ENCODE measurements at regions not wholly inside any gene's neighbourhood (a gene's known extent, or its start where the extent isn't known, plus 50 kb on each side); places are given as distances from the start of the nearest gene placed in this dataset.

- Histone ChIP-seq H2BK20ac (ENCODE audit: low read length) (no peak overlapping the region), H3K9me3 (ENCODE audit: insufficient read depth in 2 of 2, low read depth in 1 of 2, low read length in 1 of 2) (no peaks in the 10 kb centered on the region), H3K36me3 (ENCODE audit: control insufficient read depth in 2 of 4, insufficient read depth in 4 of 4, low read length in 3 of 4) (peaks cover 0 to 5% (median 2%) of the 10 kb centered on the region in 4 experiments; a peak in 2 of 8 replicates), H3K4me2 (ENCODE audit: insufficient read depth in 1 of 2, low read depth in 2 of 2, low read length in 2 of 2) (no peak overlapping the region), H4K8ac (ENCODE audit: extremely low read depth, insufficient read depth, low read length) (no peak overlapping the region), H3K18ac (ENCODE audit: extremely low read depth, low read length) (no peak overlapping the region; the same call in 1 of the 2 replicates), H3K4me1 (replicated peaks in 1 of 4; ENCODE audit: control insufficient read depth in 3 of 4, insufficient read depth in 4 of 4, low read length in 3 of 4) (peaks cover 0 to 2% (median 0%) of the 10 kb centered on the region in 4 experiments; a peak in 2 of 7 replicates), H4K91ac (replicated peaks; ENCODE audit: insufficient read length, low read length) (no peak overlapping the region), H3K23ac (ENCODE audit: insufficient read length) (no peak overlapping the region), H3K27me3 (replicated peaks in 1 of 4; ENCODE audit: control insufficient read depth in 3 of 4, extremely low read depth in 1 of 4, insufficient read depth in 3 of 4, low read length in 3 of 4) (no peaks in the 10 kb centered on the region), H4K5ac (ENCODE audit: insufficient read length, low read depth, low read length) (no peak overlapping the region), H3K79me1 (ENCODE audit: low read depth, low read length) (no peaks in the 10 kb centered on the region; the same call in 1 of the 2 replicates), H3K9ac (replicated peaks in 1 of 4; ENCODE audit: extremely low read depth in 1 of 4, low read depth in 3 of 4, low read length in 3 of 4) (no peak overlapping the region), H3K4ac (replicated peaks; ENCODE audit: insufficient read length, low read depth, low read length) (no peak overlapping the region), H2AK5ac (ENCODE audit: low read depth, low read length) (no peak overlapping the region), H3K79me2 (ENCODE audit: control insufficient read depth in 1 of 2, insufficient read depth in 2 of 2, low read length in 2 of 2) (no peaks in the 10 kb centered on the region), H2AFZ (ENCODE audit: low read length) (no peak overlapping the region), H2BK15ac (ENCODE audit: low read length) (no peak overlapping the region), H2BK120ac (replicated peaks; ENCODE audit: low read depth, low read length) (no peak overlapping the region), H3K14ac (ENCODE audit: insufficient read length) (no peak overlapping the region), H3K56ac (replicated peaks; ENCODE audit: insufficient read length, low read depth, low read length) (no peak overlapping the region), H4K20me1 (replicated peaks in 1 of 2; ENCODE audit: control insufficient read depth in 1 of 2, insufficient read depth in 2 of 2, low read length in 2 of 2) (no peaks in the 10 kb centered on the region), H2BK12ac (ENCODE audit: low read depth, low read length) (no peak overlapping the region), H3K27ac (ENCODE audit: low read depth, low read length) (no peak overlapping the region; the same call in 1 of the 2 replicates), H3K23me2 (ENCODE audit: low read depth, low read length) (no peaks in the 10 kb centered on the region), H3K4me3 (ENCODE audit: extremely low read depth in 1 of 4, insufficient read depth in 2 of 4, low read depth in 3 of 4, low read length in 4 of 4) (no peak overlapping the region), H2BK5ac (ENCODE audit: low read depth, low read length) (no peak overlapping the region)
- ChIA-PET POLR2A (ENCODE audit: partially characterized antibody) (interaction anchor here (1.2 to 2.4 kb wide), 3 partner anchors 8 to 280 kb away, joined by 3 to 6 read pairs (median 3); no protein-coding TSS in a partner anchor), CTCF (ENCODE audit: partially characterized antibody) (interaction anchor here (0.6 to 7.1 kb wide), 9 partner anchors 13 to 765 kb away, joined by 3 to 66 read pairs (median 5); no protein-coding TSS in a partner anchor)
- no peak for TF ChIP-seq SP4 (IDR thresholded peaks at IDR 0.05; ENCODE audit: low read length)
- TF ChIP-seq SIX5 (IDR thresholded peaks at IDR 0.05; ENCODE audit: low read depth, low read length): no peak
- no peak for TF ChIP-seq SP1 (IDR thresholded peaks at IDR 0.05; ENCODE audit: low read depth, low read length)
- no peak for TF ChIP-seq TBP (IDR thresholded peaks at IDR 0.05; ENCODE audit: low read depth, low read length)
- no peak for TF ChIP-seq JUND (IDR thresholded peaks at IDR 0.05; ENCODE audit: low read length)
- TF ChIP-seq, protein P1, sequence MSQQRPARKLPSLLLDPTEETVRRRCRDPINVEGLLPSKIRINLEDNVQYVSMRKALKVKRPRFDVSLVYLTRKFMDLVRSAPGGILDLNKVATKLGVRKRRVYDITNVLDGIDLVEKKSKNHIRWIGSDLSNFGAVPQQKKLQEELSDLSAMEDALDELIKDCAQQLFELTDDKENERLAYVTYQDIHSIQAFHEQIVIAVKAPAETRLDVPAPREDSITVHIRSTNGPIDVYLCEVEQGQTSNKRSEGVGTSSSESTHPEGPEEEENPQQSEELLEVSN (IDR thresholded peaks at IDR 0.05): no peak
- no peak for TF ChIP-seq BACH1 (IDR thresholded peaks at IDR 0.05; ENCODE audit: low read length)
- TF ChIP-seq MAX (IDR thresholded peaks at IDR 0.05): no peak
- TF ChIP-seq RFX5 (IDR thresholded peaks at IDR 0.05; ENCODE audit: borderline replicate concordance, low read depth, low read length): no peak
- no peak for TF ChIP-seq TEAD4 (IDR thresholded peaks at IDR 0.05; ENCODE audit: low read depth, low read length)
- no peak for FAIRE-seq
- no peak for DNase-seq (ENCODE audit: low read depth in 1 of 2, low spot score in 2 of 2)
- WGBS, 2 experiments (ENCODE audit: extremely low coverage in 1 of 2, insufficient coverage in 1 of 2, insufficient read length in 1 of 2, insufficient replicate concordance in 2 of 2, low coverage in 1 of 2, low lambda C conversion rate in 2 of 2, missing lambda C conversion rate in 1 of 2): 83% methylated on average over 5 of the region's 5 CpGs; no CpG with 5 or more reads in 1 of the 2 experiments
These were observed 110.5 kb downstream of the ZFP64 start for GRCh38 chr20:52081066-52081465.

Measured in H1 (cell line).